ENCODE measurements at regions not wholly inside any gene's neighbourhood (a gene's known extent, or its start where the extent isn't known, plus 50 kb on each side); places are given as distances from the start of the nearest gene placed in this dataset.

DNA sequence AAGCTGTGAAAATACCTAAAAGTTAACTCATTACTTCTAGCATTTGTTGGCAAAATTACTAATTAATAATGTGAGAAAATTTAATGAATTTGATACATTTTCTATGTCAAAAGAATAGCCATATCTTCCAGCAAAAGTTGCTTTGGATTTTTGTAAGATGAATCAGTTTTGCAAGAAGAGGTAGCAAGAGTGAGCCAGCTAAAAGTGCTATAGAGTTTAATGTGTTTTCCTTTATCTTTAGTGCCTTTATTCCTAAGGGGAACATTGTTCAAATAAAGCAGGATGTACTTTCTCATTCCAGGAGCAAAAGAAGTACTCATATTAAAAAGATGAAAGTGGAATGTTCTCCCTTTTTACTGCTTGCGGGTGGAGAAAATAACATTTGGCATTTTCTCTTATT, 622.2 kb downstream of the ANXA1 start:
- WGBS, 2 donors, result 66 to 67% methylated on average over 1 of the region's 1 CpG

DNA sequence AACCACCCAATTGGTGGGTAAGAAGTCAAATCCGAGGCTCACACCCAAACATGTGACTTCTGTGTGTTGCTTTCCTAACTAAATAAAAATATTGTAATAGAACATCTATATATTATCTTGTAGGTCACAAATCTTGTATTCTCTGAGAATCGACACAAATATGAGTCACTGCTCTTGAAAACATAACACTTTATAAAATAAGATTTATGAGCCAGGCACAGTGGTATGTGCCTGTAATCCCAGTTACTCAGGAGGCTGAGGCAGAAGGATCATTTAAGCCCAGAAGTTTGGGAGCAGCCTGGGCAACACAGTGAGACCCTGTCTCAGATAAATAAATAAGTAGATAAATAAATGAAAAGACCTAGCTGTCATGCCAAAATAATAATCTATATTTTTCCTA, 624.1 kb downstream of the ANXA1 start:
- 74 to 83% methylated on average over 2 of the region's 2 CpGs for WGBS, 2 donors
- Histone ChIP-seq H3K27ac (no peak overlapping the region), H3K27me3 (no peaks in the 10 kb centered on the region), H3K4me3 (no peak overlapping the region), H3K9me3 (no peaks in the 10 kb centered on the region), H3K36me3 (no peaks in the 10 kb centered on the region), H3K4me1 (no peaks in the 10 kb centered on the region)
- TF ChIP-seq EP300 (IDR thresholded peaks at IDR 0.05) (no peak), POLR2A (IDR thresholded peaks at IDR 0.05) (no peak), POLR2AphosphoS5 (IDR thresholded peaks at IDR 0.05) (no peak)
- TF ChIP-seq, protein P1, sequence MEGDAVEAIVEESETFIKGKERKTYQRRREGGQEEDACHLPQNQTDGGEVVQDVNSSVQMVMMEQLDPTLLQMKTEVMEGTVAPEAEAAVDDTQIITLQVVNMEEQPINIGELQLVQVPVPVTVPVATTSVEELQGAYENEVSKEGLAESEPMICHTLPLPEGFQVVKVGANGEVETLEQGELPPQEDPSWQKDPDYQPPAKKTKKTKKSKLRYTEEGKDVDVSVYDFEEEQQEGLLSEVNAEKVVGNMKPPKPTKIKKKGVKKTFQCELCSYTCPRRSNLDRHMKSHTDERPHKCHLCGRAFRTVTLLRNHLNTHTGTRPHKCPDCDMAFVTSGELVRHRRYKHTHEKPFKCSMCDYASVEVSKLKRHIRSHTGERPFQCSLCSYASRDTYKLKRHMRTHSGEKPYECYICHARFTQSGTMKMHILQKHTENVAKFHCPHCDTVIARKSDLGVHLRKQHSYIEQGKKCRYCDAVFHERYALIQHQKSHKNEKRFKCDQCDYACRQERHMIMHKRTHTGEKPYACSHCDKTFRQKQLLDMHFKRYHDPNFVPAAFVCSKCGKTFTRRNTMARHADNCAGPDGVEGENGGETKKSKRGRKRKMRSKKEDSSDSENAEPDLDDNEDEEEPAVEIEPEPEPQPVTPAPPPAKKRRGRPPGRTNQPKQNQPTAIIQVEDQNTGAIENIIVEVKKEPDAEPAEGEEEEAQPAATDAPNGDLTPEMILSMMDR (IDR thresholded peaks at IDR 0.05), result no peak
- no peak for DNase-seq
- ATAC-seq (ENCODE audit: low FRiP score in 2 of 2), result no peak

More for the DNA sequence above, 622.2 kb downstream of the ANXA1 start:
- ATAC-seq (ENCODE audit: low FRiP score in 2 of 2), result no peak
- no peak for DNase-seq
- no peak overlapping the region for H3K27ac ChIP-seq
- TF ChIP-seq POLR2A (IDR thresholded peaks at IDR 0.05), result no peak
- TF ChIP-seq, protein P1 (IDR thresholded peaks at IDR 0.05), result no peak
- no peak for TF ChIP-seq EP300 (IDR thresholded peaks at IDR 0.05)
- TF ChIP-seq POLR2AphosphoS5 (IDR thresholded peaks at IDR 0.05), result no peak
- no peaks in the 10 kb centered on the region for H3K36me3 ChIP-seq
- H3K9me3 ChIP-seq, result no peaks in the 10 kb centered on the region
- no peaks in the 10 kb centered on the region for H3K4me1 ChIP-seq
- H3K27me3 ChIP-seq, result no peaks in the 10 kb centered on the region
- no peak overlapping the region for H3K4me3 ChIP-seq

DNA sequence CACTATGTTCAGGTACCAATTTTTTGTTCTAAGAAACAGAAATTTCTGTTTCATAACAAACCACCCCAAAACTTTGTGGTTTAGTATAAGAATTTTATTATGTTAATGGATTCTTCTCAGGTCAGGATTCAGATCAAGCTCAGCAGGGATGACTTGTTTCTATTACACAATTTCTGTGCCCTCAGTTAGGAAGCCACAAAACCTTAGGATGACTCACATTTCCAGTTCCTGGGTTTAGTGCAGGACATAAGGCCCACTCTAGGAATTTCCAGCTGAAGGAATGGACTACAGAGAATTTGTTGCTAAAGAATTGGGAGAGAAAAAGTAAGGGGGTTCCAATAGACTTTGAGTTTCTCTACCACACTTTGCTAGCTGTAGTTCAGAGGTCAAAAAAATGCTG, 629.3 kb downstream of the ANXA1 start:
- H3K27me3 ChIP-seq, result no peaks in the 10 kb centered on the region
- no peaks in the 10 kb centered on the region for H3K4me1 ChIP-seq
- no peak overlapping the region for H3K4me3 ChIP-seq
- H3K27ac ChIP-seq, result no peak overlapping the region
- ATAC-seq (ENCODE audit: low FRiP score in 2 of 2), result peak in 1 of 2 donors; percentile 40
- H3K9me3 ChIP-seq, result no peaks in the 10 kb centered on the region
- DNase-seq, result no peak
- TF ChIP-seq POLR2AphosphoS5 (IDR thresholded peaks at IDR 0.05), result no peak
- TF ChIP-seq EP300 (IDR thresholded peaks at IDR 0.05), result no peak
- TF ChIP-seq, protein P1 (IDR thresholded peaks at IDR 0.05), result no peak
- TF ChIP-seq POLR2A (IDR thresholded peaks at IDR 0.05), result no peak
- no peaks in the 10 kb centered on the region for H3K36me3 ChIP-seq

DNA sequence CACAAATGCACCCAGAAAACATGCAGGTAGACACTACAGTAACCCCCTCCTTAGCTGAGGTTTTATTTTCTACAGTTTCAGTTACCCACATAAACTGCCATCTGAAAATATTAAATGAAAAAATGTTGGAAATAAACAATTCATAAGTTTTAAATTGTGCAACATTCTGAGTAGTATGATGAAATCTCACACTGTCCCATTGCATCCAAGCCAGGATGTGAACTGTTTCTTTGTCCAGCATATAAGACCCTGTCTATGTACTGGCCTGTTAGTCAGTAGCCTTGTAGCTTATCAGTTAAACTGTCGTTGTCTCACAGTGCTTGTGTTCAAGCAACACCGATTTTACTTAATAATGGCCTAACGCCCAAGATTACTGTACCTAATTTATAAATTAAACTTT, 630.5 kb downstream of the ANXA1 start:
- Histone ChIP-seq H3K4me1 (no peaks in the 10 kb centered on the region), H3K4me3 (no peak overlapping the region), H3K27ac (no peak overlapping the region), H3K36me3 (no peaks in the 10 kb centered on the region), H3K9me3 (no peaks in the 10 kb centered on the region), H3K27me3 (no peaks in the 10 kb centered on the region)
- DNase-seq (no peak), ATAC-seq (ENCODE audit: low FRiP score in 2 of 2) (no peak)
- TF ChIP-seq, protein P1 (IDR thresholded peaks at IDR 0.05), result no peak
- TF ChIP-seq POLR2A (IDR thresholded peaks at IDR 0.05) (no peak), POLR2AphosphoS5 (IDR thresholded peaks at IDR 0.05) (no peak), EP300 (IDR thresholded peaks at IDR 0.05) (no peak)
- WGBS, 2 donors, result 60 to 63% methylated on average over 3 of the region's 3 CpGs

DNA sequence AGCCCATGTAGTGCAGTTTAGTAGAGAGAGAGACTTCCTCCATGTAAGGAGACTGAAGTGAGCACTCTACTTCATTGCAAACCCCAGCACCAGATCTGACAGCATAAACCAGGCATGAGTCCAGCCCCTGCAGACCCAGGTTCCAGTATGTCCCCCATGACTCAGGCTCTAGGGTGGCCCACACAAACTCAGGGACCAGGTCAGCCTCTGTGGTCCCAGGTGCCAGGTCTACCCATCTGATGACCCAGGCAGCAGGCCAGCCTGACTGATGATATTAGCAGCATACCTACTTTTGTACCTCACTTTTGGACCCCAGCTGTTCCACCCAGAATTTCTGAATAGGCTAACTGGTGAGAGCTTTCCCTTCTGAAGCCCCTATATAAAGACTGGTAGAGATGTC, 647.8 kb downstream of the ANXA1 start:
- no peaks in the 10 kb centered on the region for H3K36me3 ChIP-seq
- no peak for TF ChIP-seq POLR2AphosphoS5 (IDR thresholded peaks at IDR 0.05)
- H3K9me3 ChIP-seq, result no peaks in the 10 kb centered on the region
- DNase-seq (no peak), ATAC-seq (ENCODE audit: low FRiP score in 2 of 2) (no peak)
- no peaks in the 10 kb centered on the region for H3K4me1 ChIP-seq
- no peaks in the 10 kb centered on the region for H3K27me3 ChIP-seq
- no peak overlapping the region for H3K4me3 ChIP-seq
- no peak overlapping the region for H3K27ac ChIP-seq

Measured in upper lobe of left lung (tissue), 6 donors.